Psoas muscle (tissue), 7 donors: ENCODE measurements at regions not wholly inside any gene's neighbourhood (a gene's known extent, or its start where the extent isn't known, plus 50 kb on each side); places are given as distances from the start of the nearest gene placed in this dataset.
"Not testable (repeated sequence)": the region's sequence is repeated elsewhere in the genome, so short reads cannot be mapped to it uniquely, and the experiment has no call there.

Experiments used
- ATAC-seq, 4 donors: fragments of 200-7000 bp; cut with Tn5 transposase; one replicate each; pipeline ENCODE4 v1.9.1; 2020; ENCODE audit warnings: moderate library complexity in 3 of 4, mild to moderate bottlenecking in 2 of 4
- DNase-seq, 2 donors: peaks; one replicate each; pipeline ENCODE4 v3.0.0-alpha.2; 2020
- H3K27ac ChIP-seq: fragments of 200-600 bp; one replicate; pipeline ENCODE4 v1.8.0; 2022
- H3K27me3 ChIP-seq, 3 donors: fragments of 200-600 bp in 1 of 3; one replicate each; pipeline versions ENCODE4 v1.6.1 to v1.8.0; 2013 to 2022; ENCODE audit warnings: low read length in 2 of 3, mild to moderate bottlenecking in 2 of 3, moderate library complexity in 1 of 3; ENCODE audit not compliant: insufficient read depth in 3 of 3
- H3K36me3 ChIP-seq, 2 donors: fragments of 200-600 bp in 1 of 2; one replicate each; pipeline versions ENCODE4 v1.6.1 to v1.8.0; 2013 to 2022; ENCODE audit warnings: low read depth in 1 of 2, mild to moderate bottlenecking in 1 of 2, moderate library complexity in 1 of 2; ENCODE audit not compliant: insufficient read depth in 1 of 2
- H3K4me1 ChIP-seq: fragments of 200-600 bp; one replicate; pipeline ENCODE4 v1.8.0; 2022
- H3K4me3 ChIP-seq: fragments of 200-600 bp; one replicate; pipeline ENCODE4 v1.8.0; 2022; ENCODE audit warnings: mild to moderate bottlenecking
- H3K9me3 ChIP-seq: fragments of 200-600 bp; one replicate; pipeline ENCODE4 v1.8.0; 2022
- CTCF ChIP-seq: fragments of 200-600 bp; IDR thresholded peaks from one replicate; pipeline ENCODE4 v1.8.0; 2022; ENCODE audit warnings: antibody characterized with exemption
- WGBS, 3 donors: extraction: QIAGEN DNeasy Blood & Tissue Kit; methylation state at CpG; one replicate each; pipeline versions ENCODE4 v1.1.6 to v1.1.7; 2013; 5-methylcytosine and 5-hydroxymethylcytosine counted together
- intact Hi-C, 2 donors: fragments of 100-400 bp; cut with DNase I; formaldehyde crosslinking; loops; one replicate each; pipeline versions ENCODE4 v1.11.0 to v1.14.2; 2022
- donor health status: healthy with polysubstance abuse.
- donor health status: DM: no; HTN: no; CAD: no; lungs with moderate emphysema.
- donor health status: Bipolar disorder and iron deficiency.
- donor health status: healthy.
- donor health status: DM: yes; HTN: yes; CAD: no.
- donor health status: DM: no; HTN: no; CAD: no.
- donor health status: DM: yes; HTN: yes; CAD: no.

DNA sequence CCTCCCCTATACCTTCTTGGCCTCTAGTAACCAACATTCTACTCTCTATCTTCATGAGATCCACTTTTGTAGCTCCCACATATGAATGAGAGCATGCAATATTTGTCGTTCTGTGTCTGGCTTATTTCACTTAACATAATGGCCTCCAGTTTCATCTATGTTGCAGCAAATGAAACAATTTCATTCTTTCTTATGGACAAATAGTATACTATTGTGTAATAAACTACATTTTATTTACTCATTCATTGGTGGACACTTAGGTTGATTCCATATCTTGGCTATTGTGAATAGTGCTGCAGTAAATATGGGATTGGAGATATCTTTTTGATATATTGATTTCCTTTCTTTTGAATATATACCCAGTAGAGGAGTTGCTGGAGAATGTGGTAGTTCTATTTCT, 151.1 kb downstream of the JRKL start:
- Histone ChIP-seq H3K4me3 (no peak overlapping the region), H3K9me3 (no peaks in the 10 kb centered on the region), H3K36me3 (no peaks in the 10 kb centered on the region), H3K4me1 (no peaks in the 10 kb centered on the region), H3K27me3 (no peaks in the 10 kb centered on the region), H3K27ac (no peak overlapping the region)
- intact Hi-C loops = no loop called here
- no peak for ATAC-seq
- no peak for TF ChIP-seq CTCF
- WGBS, 3 donors = 91 to 100% (median 92%) methylated on average over 1 of the region's 1 CpG
- DNase-seq = no peak

DNA sequence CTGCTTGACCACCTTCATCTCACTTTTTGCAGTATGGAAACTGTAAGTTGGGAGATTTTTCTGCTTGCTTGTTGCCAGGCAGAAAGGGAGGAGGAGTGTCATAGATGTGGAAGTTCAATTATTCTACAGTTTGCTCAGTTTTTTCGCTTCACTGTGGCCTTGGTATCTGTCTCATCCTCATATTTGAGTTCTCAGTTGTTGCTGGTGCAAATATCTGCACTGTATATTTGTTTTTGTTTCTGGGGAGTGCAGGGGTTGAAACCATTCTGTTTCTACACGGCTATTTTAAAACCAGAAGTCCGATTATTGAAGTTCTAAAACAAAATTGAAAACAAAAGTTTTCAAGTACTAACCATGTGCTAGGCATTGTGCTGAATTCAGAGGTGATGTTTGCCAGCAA, 153.4 kb downstream of the JRKL start:
- Histone ChIP-seq H3K36me3 (no peaks in the 10 kb centered on the region), H3K4me3 (no peak overlapping the region), H3K27me3 (no peaks in the 10 kb centered on the region), H3K9me3 (no peaks in the 10 kb centered on the region), H3K27ac (no peak overlapping the region), H3K4me1 (no peaks in the 10 kb centered on the region)
- WGBS, 3 donors = 81 to 89% (median 81%) methylated on average over 3 of the region's 3 CpGs
- intact Hi-C loops = no loop called here
- no peak for TF ChIP-seq CTCF
- DNase-seq = no peak
- no peak for ATAC-seq

DNA sequence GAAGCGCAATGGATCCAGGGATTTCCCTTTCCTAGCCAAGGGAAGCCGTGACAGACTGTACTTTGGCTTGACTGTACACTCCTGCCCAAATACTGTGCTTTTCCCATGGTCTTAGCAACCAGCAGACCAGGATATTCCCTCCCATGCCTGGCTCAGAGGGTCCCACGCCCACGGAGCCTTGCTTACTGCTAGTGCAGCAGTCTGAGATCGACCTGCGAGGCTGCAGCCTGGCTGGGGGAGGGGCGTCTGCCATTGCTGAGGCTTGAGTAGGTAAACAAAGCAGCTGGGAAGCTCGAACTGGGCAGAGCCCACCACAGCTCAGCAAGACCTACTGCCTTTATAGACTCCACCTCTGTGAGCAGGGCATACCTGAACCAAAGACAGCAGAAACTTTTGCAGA, 155.4 kb downstream of the JRKL start:
- intact Hi-C loops = not testable (repeated sequence)
- WGBS, 3 donors = 64 to 83% (median 78%) methylated on average over 8 of the region's 8 CpGs

DNA sequence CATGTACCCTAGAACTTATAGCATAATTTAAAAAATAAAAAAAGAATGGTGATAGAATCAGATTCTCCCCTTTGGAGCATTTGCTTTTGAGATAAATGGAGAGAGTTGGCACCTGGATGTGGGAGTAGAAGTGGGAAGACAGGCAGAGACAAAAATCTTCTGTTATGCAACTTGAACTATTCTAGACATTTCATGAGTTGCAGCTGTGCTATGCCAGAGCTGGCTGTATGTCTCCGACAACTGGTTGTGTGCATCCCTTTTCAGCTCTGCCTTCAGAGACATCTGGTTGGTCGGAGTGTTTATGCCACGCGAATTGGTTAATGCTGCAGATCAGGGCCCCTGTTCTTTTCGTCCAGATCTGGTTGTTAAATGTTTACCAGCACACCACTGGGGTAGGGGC, 161.3 kb downstream of the JRKL start:
- WGBS, 3 donors = 66 to 78% (median 74%) methylated on average over 5 of the region's 5 CpGs
- no peak for DNase-seq
- H3K4me1 ChIP-seq = no peaks in the 10 kb centered on the region
- no peak overlapping the region for H3K4me3 ChIP-seq
- ATAC-seq = no peak
- no peak overlapping the region for H3K27ac ChIP-seq
- no peak for TF ChIP-seq CTCF
- H3K9me3 ChIP-seq = no peaks in the 10 kb centered on the region
- intact Hi-C loops = no loop called here
- no peaks in the 10 kb centered on the region for H3K36me3 ChIP-seq
- H3K27me3 ChIP-seq = no peaks in the 10 kb centered on the region

More for the DNA sequence above, 155.4 kb downstream of the JRKL start:
- ATAC-seq, H3K9me3 ChIP-seq, H3K4me1 ChIP-seq, H3K36me3 ChIP-seq, H3K27me3 ChIP-seq, H3K4me3 ChIP-seq, H3K27ac ChIP-seq: not testable (repeated sequence)
- DNase-seq = peak in 1 of 2 donors; percentile 8

- Histone ChIP-seq H3K27me3 (no peaks in the 10 kb centered on the region), H3K27ac (no peak overlapping the region), H3K36me3 (no peaks in the 10 kb centered on the region), H3K4me3 (no peak overlapping the region), H3K9me3 (no peaks in the 10 kb centered on the region), H3K4me1 (no peaks in the 10 kb centered on the region)
- DNase-seq = no peak
- intact Hi-C loops = no loop called here
- 84 to 86% (median 85%) methylated on average over 5 of the region's 5 CpGs for WGBS, 3 donors
- no peak for TF ChIP-seq CTCF
- no peak for ATAC-seq
These were observed 164.5 kb downstream of the JRKL start for GRCh38 chr11:96554236-96554820.

DNA sequence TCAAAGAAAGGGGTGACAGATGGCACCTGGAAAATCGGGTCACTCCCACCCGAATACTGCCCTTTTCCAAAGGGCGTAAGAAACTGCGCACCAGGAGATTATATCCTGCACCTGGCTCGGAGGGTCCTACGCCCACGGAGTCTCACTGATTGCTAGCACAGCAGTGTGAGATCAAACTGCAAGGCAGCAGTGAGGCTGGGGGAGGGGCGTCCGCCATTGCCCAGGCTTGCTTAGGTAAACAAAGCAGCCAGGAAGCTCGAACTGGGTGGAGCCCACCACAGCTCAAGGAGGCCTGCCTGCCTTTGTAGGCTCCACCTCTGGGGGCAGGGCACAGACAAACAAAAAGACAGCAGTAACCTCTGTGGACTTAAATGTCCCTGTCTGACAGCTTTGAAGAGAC, 166.0 kb downstream of the JRKL start:
- H3K36me3 ChIP-seq, H3K4me3 ChIP-seq, H3K27me3 ChIP-seq, ATAC-seq, intact Hi-C loops, H3K27ac ChIP-seq, H3K9me3 ChIP-seq, H3K4me1 ChIP-seq, DNase-seq: not testable (repeated sequence)
- 88 to 95% (median 90%) methylated on average over 9 of the region's 10 CpGs for WGBS, 3 donors

- H3K4me1 ChIP-seq, H3K27ac ChIP-seq, intact Hi-C loops, H3K9me3 ChIP-seq, DNase-seq, H3K27me3 ChIP-seq, H3K36me3 ChIP-seq, ATAC-seq, H3K4me3 ChIP-seq: not testable (repeated sequence)
- 86 to 98% (median 93%) methylated on average over 3 of the region's 3 CpGs for WGBS, 3 donors
These were observed 170.9 kb downstream of the JRKL start for GRCh38 chr11:96560727-96561126.
